Astrocyte of the cerebellum (primary cell): ENCODE measurements at regions not wholly inside any gene's neighbourhood (a gene's known extent, or its start where the extent isn't known, plus 50 kb on each side); places are given as distances from the start of the nearest gene placed in this dataset.

Experiments used
- DNase-seq: peaks from one replicate; pipeline ENCODE4 v3.0.0-alpha.2; 2011; ENCODE audit warnings: low read depth
- H3K4me3 ChIP-seq: 2 replicates; pipeline ENCODE4 v1.5.1; 2011; ENCODE audit warnings: mild to moderate bottlenecking, low read depth, low read length, moderate library complexity
- in situ Hi-C: cut with HindIII; loops from 2 replicates; pipeline ENCODE4 v1.10.0; 2017; ENCODE audit warnings: low sequenced_read_pairs
- TF ChIP-seq, protein P1 (sequence below): IDR thresholded peaks from 2 replicates; pipeline ENCODE4 v1.5.1; 2012; ENCODE audit warnings: low read length, low read depth, moderate library complexity, mild to moderate bottlenecking; ENCODE audit errors: missing control alignments

DNA sequence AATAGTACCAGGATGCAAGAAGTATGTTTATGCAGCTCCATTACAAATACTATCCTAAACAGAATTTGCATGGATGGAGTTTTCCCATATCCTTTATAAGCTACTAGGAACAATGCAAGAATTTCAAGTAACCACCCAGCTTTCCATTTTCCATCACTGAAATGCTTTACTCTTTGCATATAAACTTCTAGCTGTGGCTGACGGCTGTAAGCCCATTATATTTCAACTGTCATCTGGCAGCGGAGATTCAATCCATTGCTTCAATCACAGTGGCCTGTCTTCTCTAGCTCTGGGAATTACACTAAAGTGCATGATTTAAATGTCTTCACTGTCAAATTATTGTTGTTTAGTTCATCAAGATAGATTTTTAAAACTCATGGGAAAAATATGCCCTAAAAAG, 64.2 kb upstream of the PAM start:
- in situ Hi-C loops, result no loop called here
- no peak overlapping the region for H3K4me3 ChIP-seq
- TF ChIP-seq, protein P1, sequence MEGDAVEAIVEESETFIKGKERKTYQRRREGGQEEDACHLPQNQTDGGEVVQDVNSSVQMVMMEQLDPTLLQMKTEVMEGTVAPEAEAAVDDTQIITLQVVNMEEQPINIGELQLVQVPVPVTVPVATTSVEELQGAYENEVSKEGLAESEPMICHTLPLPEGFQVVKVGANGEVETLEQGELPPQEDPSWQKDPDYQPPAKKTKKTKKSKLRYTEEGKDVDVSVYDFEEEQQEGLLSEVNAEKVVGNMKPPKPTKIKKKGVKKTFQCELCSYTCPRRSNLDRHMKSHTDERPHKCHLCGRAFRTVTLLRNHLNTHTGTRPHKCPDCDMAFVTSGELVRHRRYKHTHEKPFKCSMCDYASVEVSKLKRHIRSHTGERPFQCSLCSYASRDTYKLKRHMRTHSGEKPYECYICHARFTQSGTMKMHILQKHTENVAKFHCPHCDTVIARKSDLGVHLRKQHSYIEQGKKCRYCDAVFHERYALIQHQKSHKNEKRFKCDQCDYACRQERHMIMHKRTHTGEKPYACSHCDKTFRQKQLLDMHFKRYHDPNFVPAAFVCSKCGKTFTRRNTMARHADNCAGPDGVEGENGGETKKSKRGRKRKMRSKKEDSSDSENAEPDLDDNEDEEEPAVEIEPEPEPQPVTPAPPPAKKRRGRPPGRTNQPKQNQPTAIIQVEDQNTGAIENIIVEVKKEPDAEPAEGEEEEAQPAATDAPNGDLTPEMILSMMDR, result no peak
- DNase-seq, result no peak

DNA sequence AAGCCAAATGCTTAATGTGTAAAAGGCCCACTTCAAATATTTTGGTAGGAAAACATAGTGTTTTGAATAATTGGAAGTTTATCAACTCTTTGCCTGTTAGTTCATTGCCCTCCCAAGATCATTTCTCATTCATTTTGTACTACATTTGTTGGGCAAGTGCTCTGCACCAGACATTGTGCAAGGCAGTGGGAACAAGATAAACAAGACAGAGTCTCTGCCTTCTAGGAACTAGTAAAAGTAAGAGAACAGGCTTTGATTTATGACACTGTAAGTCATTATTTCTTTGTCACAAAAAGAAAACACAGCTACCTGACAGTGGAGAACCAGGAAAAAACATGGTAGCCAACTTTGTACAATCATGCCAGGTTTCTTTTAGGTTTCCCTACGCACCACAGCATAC, 63.7 kb upstream of the PAM start:
- in situ Hi-C loops, result no loop called here
- TF ChIP-seq, protein P1, result no peak
- no peak overlapping the region for H3K4me3 ChIP-seq
- no peak for DNase-seq

DNA sequence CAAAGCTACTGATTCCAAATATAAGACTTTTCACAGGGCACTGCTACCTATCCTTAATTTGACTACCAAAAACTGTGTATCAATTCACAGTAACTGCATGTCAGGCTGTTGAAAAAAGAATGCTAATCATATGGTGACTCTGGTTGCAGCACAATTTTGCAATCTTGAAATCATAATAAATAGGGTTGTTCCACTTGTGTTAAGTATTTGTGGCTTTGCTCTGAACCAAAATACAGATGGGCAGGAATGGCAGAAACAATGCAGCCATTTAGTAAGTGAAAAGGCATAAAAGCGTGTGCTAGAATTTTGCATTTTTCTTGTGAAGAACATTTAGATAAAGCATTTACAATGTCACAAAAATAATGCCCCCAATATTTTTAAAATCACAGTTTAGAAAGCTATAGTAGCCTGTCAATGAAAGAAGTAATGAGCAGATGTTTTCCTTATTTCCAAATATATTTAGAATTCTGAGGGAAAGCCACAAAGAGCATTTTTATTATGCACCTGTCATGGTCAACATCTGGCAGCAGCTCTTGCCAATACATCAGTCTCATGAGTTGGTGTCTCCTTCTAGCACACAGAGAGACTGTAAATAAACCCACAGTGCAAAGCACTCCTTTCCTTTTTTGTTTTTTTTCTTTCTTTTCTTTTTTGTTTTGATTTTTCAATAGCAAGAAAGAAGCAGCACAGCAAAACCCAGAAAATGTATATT, 54.8 kb upstream of the PAM start:
- no peak for DNase-seq
- H3K4me3 ChIP-seq, result no peak overlapping the region
- TF ChIP-seq, protein P1, result no peak
- in situ Hi-C loops, result no loop called here

DNA sequence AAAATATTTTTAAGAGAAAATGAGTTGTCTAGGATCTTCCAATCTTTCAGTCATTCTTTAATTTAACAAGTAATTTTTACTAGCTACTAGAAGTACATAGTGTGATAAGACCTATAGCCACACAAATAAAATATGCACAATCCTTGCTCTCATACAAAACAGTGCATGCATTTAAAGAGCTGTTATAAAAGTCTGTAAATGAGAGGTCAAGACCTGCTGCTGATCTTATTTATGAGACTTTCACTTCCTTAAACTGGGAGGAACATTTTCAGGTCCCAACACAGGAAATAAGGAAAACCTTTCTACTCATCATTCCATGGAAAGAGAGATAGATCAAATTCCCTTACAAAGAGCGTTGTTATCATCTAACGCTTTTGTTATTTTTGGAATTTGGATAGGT, 54.2 kb upstream of the PAM start:
- no peak overlapping the region for H3K4me3 ChIP-seq
- in situ Hi-C loops, result no loop called here
- no peak for DNase-seq
- TF ChIP-seq, protein P1, result no peak

DNA sequence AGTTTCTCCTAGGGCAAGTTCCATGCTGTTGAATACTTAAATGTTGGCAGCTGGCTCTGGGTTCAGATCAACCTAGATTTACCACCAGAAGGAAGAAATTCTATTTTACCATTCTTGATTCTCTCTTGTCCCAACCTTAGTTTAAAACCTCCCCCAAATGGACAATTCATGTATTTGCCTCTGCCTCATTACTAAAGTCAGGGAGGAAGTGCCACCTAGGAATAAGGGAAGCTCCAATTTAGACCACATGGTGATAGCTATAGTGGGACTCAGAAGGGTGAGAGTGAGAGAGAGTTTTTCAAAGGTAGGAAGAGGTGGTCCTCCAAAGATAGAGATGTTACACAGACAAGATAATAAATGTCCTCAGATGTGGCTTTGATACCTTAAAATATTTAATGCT, 53.4 kb upstream of the PAM start:
- DNase-seq, result no peak
- TF ChIP-seq, protein P1, result no peak
- no peak overlapping the region for H3K4me3 ChIP-seq
- in situ Hi-C loops, result no loop called here
